IMR-90 (cell line): ENCODE measurements at regions not wholly inside any gene's neighbourhood (a gene's known extent, or its start where the extent isn't known, plus 50 kb on each side); places are given as distances from the start of the nearest gene placed in this dataset.

Source experiments
- ATAC-seq: fragments of 200-7000 bp; cut with Tn5 transposase; 2 replicates; pipeline ENCODE4 v1.9.1; 2020; ENCODE audit warnings: low read depth, mild to moderate bottlenecking, moderate library complexity
- BruUV-seq: library from RNA; stranded (reverse); fragments of 400-500 nt; replicated peaks from 2 replicates; lab custom pipeline; 2021; lab: Mats Ljungman, UMichigan
- CTCF ChIA-PET: fragments of 300-600 bp; formaldehyde crosslinking; extraction: SDS; loops from one replicate; lab custom pipeline; 2021; ENCODE audit warnings: antibody characterized with exemption; lab: Yijun Ruan, JAX
- POLR2A ChIA-PET: fragments of 300-600 bp; sonication (Branson Sonifier 250); formaldehyde crosslinking; loops from one replicate; lab custom pipeline; 2022; ENCODE audit warnings: antibody characterized with exemption; ENCODE audit not compliant: unreplicated experiment; lab: Charles Lee
- DNase-seq: peaks from one replicate; pipeline ENCODE4 v3.0.0; 2013
- H2AFZ ChIP-seq: replicated peaks from 2 replicates; pipeline ENCODE3; 2013; ENCODE audit warnings: low read length, mild to moderate bottlenecking; ENCODE audit not compliant: poor library complexity
- H2AK5ac ChIP-seq: 2 replicates; pipeline ENCODE4 v1.6.1; 2013; ENCODE audit warnings: low read depth, low read length, inconsistent platforms
- H2AK9ac ChIP-seq: replicated peaks from 2 replicates; pipeline ENCODE3; 2013; ENCODE audit warnings: mild to moderate bottlenecking, low read depth, low read length, moderate library complexity; ENCODE audit not compliant: poor library complexity
- H2BK120ac ChIP-seq: 2 replicates; pipeline ENCODE4 v1.6.1; 2013; ENCODE audit warnings: low read depth, low read length, inconsistent platforms
- H2BK15ac ChIP-seq: 3 replicates; pipeline ENCODE4 v1.6.1; 2013; ENCODE audit warnings: low read depth, low read length, inconsistent platforms
- H2BK20ac ChIP-seq: 2 replicates; pipeline ENCODE4 v1.6.1; 2013; ENCODE audit warnings: low read depth, mild to moderate bottlenecking, inconsistent platforms, low read length, moderate library complexity
- H2BK5ac ChIP-seq: 2 replicates; pipeline ENCODE4 v1.6.1; 2013; ENCODE audit warnings: mild to moderate bottlenecking, low read depth, low read length, inconsistent platforms; ENCODE audit not compliant: poor library complexity, severe bottlenecking
- H3K14ac ChIP-seq: replicated peaks from 2 replicates; pipeline ENCODE4 v1.6.1; 2013; ENCODE audit warnings: low read depth, low read length, inconsistent platforms
- H3K18ac ChIP-seq: 2 replicates; pipeline ENCODE4 v1.6.1; 2013; ENCODE audit warnings: low read depth, low read length, control low read depth
- H3K23ac ChIP-seq: 2 replicates; pipeline ENCODE4 v1.6.1; 2013; ENCODE audit warnings: low read depth, low read length, inconsistent platforms
- H3K27ac ChIP-seq: 2 replicates; pipeline ENCODE4 v1.5.1; 2013; ENCODE audit warnings: mild to moderate bottlenecking, control low read depth, low read length; ENCODE audit not compliant: insufficient read depth
- H3K27me3 ChIP-seq: 2 replicates; pipeline ENCODE4 v1.6.1; 2013; ENCODE audit warnings: low read length; ENCODE audit not compliant: control insufficient read depth, insufficient read depth
- H3K36me3 ChIP-seq: 2 replicates; pipeline ENCODE4 v1.6.1; 2013; ENCODE audit warnings: low read length, mixed read lengths; ENCODE audit not compliant: control insufficient read depth, insufficient read depth
- H3K4ac ChIP-seq: 2 replicates; pipeline ENCODE4 v1.6.1; 2013; ENCODE audit warnings: low read depth, low read length, inconsistent platforms
- H3K4me1 ChIP-seq: 2 replicates; pipeline ENCODE4 v1.6.1; 2013; ENCODE audit warnings: low read length, mixed read lengths; ENCODE audit not compliant: control insufficient read depth, insufficient read depth
- H3K4me2 ChIP-seq: 2 replicates; pipeline ENCODE4 v1.6.1; 2013; ENCODE audit warnings: low read depth, mild to moderate bottlenecking, control low read depth, low read length, moderate library complexity
- H3K4me3 ChIP-seq: 2 replicates; pipeline ENCODE4 v1.5.1; 2013; ENCODE audit warnings: low read depth, mild to moderate bottlenecking, control low read depth, low read length, moderate library complexity; ENCODE audit not compliant: insufficient read depth
- H3K56ac ChIP-seq: 2 replicates; pipeline ENCODE4 v1.6.1; 2013; ENCODE audit warnings: low read length, inconsistent platforms; ENCODE audit not compliant: insufficient read depth; ENCODE audit errors: extremely low read depth
- H3K79me1 ChIP-seq, 2 experiments: 2 replicates each; pipeline ENCODE4 v1.6.1; 2013; ENCODE audit warnings: low read length in 2 of 2, inconsistent platforms in 1 of 2, low read depth in 1 of 2
- H3K9ac ChIP-seq: 2 replicates; pipeline ENCODE4 v1.6.1; 2013; ENCODE audit warnings: low read depth, low read length, control low read depth
- H3K9me1 ChIP-seq: 2 replicates; pipeline ENCODE4 v1.6.1; 2013; ENCODE audit warnings: low read length, inconsistent platforms; ENCODE audit not compliant: insufficient read depth
- H3K9me3 ChIP-seq: 2 replicates; pipeline ENCODE4 v1.6.1; 2013; ENCODE audit warnings: low read length; ENCODE audit not compliant: control insufficient read depth, insufficient read depth
- H4K20me1 ChIP-seq: 2 replicates; pipeline ENCODE4 v1.6.1; 2013; ENCODE audit warnings: low read length, inconsistent platforms; ENCODE audit not compliant: insufficient read depth
- H4K5ac ChIP-seq: 2 replicates; pipeline ENCODE4 v1.6.1; 2013; ENCODE audit warnings: mild to moderate bottlenecking, low read depth, low read length, control low read depth
- H4K8ac ChIP-seq, 2 experiments: 2 replicates each; pipeline ENCODE4 v1.6.1; 2013; ENCODE audit warnings: low read depth in 2 of 2, low read length in 2 of 2, control low read depth in 1 of 2, inconsistent platforms in 1 of 2
- H4K91ac ChIP-seq: 2 replicates; pipeline ENCODE4 v1.6.1; 2013; ENCODE audit warnings: low read depth, low read length, inconsistent platforms; ENCODE audit not compliant: insufficient read depth
- SMC3 ChIP-seq: fragments of 150-350 bp; IDR thresholded peaks from 2 replicates; pipeline ENCODE4 v1.6.1; 2016; ENCODE audit warnings: low read depth, mild to moderate bottlenecking, antibody characterized with exemption, low read length, moderate library complexity
- WGBS, 2 experiments: methylation state at CpG; one replicate each; pipeline versions ENCODE4 v1.1.5 to v1.1.7; 2013; ENCODE audit warnings: missing lambda C conversion rate in 2 of 2; ENCODE audit not compliant: insufficient read length in 1 of 2; ENCODE audit errors: extremely low coverage in 2 of 2; 5-methylcytosine and 5-hydroxymethylcytosine counted together
- dilution Hi-C: fragments of 300-500 bp; cut with HindIII; formaldehyde crosslinking; loops from one replicate; pipeline ENCODE4 v1.14.3; 2018; ENCODE audit warnings: low sequenced_read_pairs; ENCODE audit not compliant: unreplicated experiment
- in situ Hi-C: fragments of 300-500 bp; cut with MboI; formaldehyde crosslinking; loops from 3 replicates; pipeline ENCODE4 v1.14.3; 2019; ENCODE audit warnings: low sequenced_read_pairs, inconsistent platforms, mixed read lengths
- intact Hi-C: fragments of 100-400 bp; cut with micrococcal nuclease; formaldehyde crosslinking; loops from 2 replicates; pipeline ENCODE4 v1.10.0; 2022

DNA sequence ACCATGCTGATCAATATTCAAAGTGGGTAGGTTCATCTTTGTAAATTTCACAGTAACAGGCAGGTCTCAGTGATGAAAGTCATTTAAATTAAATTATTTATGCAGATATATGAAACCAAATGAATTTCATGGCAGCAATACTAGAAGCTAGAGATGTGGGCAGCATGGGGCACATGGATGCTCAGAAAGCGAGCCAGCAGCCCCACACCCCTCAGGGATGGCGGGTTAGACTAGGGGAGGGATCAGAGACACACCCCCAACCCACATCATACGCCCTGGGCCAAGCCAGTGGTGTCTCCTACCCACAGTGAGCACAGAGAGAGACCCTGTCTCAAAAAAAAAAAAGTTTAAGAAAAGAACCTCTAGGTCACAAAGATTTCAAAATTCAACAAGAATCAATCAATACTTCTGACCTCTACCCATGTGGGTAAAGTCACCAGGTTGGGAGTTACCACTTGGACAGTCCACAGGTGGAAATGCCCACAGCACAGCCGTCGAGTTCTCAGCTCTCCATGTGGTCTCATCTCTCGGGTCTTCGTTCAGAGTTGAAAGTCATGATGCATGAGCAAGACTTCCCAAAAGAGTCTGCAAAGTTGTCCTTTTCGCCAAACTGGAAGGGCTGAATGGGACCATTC, 79.3 kb upstream of the PPP2R2D start:
- Histone ChIP-seq H3K14ac (no peak overlapping the region), H2AFZ (no peak overlapping the region), H3K36me3 (no peaks in the 10 kb centered on the region), H2BK20ac (no peak overlapping the region), H2BK5ac (no peak overlapping the region), H3K18ac (no peak overlapping the region), H3K4me1 (no peaks in the 10 kb centered on the region), H3K23ac (no peak overlapping the region), H2BK120ac (no peak overlapping the region), H3K27ac (no peak overlapping the region), H3K79me1 (no peaks in the 10 kb centered on the region), H2AK5ac (no peak overlapping the region), H3K9ac (no peak overlapping the region), H3K9me3 (peaks cover 44% of the 10 kb centered on the region), H3K4me3 (no peak overlapping the region), H4K5ac (no peak overlapping the region), H4K20me1 (no peaks in the 10 kb centered on the region), H3K4ac (no peak overlapping the region), H3K27me3 (no peaks in the 10 kb centered on the region), H4K8ac (no peak overlapping the region), H3K56ac (no peak overlapping the region), H3K4me2 (no peak overlapping the region), H2AK9ac (no peak overlapping the region), H3K9me1 (no peaks in the 10 kb centered on the region), H4K91ac (no peak overlapping the region), H2BK15ac (no peak overlapping the region)
- intact Hi-C loops, result no loop called here
- no peak for TF ChIP-seq SMC3
- BruUV-seq, result no TSS peak
- CTCF ChIA-PET, result interaction anchor here (0.7 kb wide), 1 partner anchor 301 kb away, joined by 3 read pairs; no protein-coding TSS in a partner anchor
- dilution Hi-C loops, result no loop called here
- POLR2A ChIA-PET, result no interaction called here
- DNase-seq (no peak), ATAC-seq (no peak)
- in situ Hi-C loops, result no loop called here
- 71% methylated on average over 4 of the region's 8 CpGs; no CpG with 5 or more reads in 1 of the 2 experiments for WGBS, 2 experiments
